Sciatic nerve (tissue), 2 donors: ENCODE measurements at regions not wholly inside any gene's neighbourhood (a gene's known extent, or its start where the extent isn't known, plus 50 kb on each side); places are given as distances from the start of the nearest gene placed in this dataset.

Experiments
- ATAC-seq: fragments of 200-7000 bp; cut with Tn5 transposase; one replicate; pipeline ENCODE4 v1.9.1; 2020; ENCODE audit warnings: mild to moderate bottlenecking, moderate library complexity
- DNase-seq: peaks from one replicate; pipeline ENCODE4 v3.0.0-alpha.2; 2020; ENCODE audit warnings: low spot score
- intact Hi-C: fragments of 100-400 bp; cut with DNase I; formaldehyde crosslinking; loops from one replicate; pipeline ENCODE4 v1.14.2; 2022
- donor health status: DM: no; HTN: no; CAD: no.
- donor health status: DM: no; HTN: no; CAD: no.

GRCh38 chr19:31402529-31403316, 53.5 kb upstream of the TSHZ3 start:
- DNase-seq: no peak
- no peak for ATAC-seq
- intact Hi-C loops: no loop called here

GRCh38 chr19:31406106-31406505, 56.9 kb upstream of the TSHZ3 start:
- intact Hi-C loops: no loop called here
- no peak for DNase-seq
- ATAC-seq: no peak

- ATAC-seq (peak; percentile 96), DNase-seq (no peak)
- intact Hi-C loops: no loop called here
These were observed 59.4 kb upstream of the TSHZ3 start for GRCh38 chr19:31408460-31409124.

DNA sequence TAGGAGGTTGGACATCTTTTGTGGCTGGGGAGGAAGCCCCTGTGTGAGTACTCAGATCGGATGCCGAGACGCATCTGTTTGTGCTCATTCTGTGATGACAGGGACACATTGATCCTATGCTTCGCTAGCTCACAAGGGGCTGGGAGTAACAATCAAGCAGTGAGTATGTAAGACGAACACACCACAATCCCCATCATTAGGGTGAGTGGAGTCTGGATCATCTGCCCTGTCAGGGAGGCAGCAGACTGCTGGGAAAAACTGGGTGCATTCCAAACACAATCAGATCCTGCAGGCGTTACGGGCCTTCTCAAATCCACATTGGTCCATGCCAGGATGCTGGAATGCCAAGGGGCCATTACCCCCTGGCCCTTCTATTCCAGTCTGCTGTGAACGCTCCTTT, 64.1 kb upstream of the TSHZ3 start:
- intact Hi-C loops: no loop called here
- ATAC-seq (no peak), DNase-seq (no peak)

- ATAC-seq (no peak), DNase-seq (no peak)
- intact Hi-C loops: no loop called here
These were observed 66.1 kb upstream of the TSHZ3 start for GRCh38 chr19:31415322-31415721.

DNA sequence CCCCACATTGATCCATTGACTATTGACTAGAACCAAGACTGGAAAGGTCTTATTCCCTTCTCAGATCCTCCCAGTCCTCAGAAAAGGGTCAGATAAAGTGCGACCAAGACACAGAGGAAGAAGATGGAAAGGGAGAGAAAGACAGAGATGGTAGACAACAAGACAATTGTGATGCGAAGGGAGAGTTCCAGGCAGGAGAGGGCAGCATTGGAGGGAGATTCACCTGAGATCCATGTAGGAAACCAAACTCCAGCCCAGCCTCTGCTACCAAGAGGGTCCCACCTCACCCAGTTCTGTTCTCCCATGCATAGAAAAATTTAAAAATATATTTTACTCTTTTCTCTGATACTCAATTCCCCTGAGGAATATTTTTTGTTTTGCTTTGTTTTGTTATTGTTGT, 67.3 kb upstream of the TSHZ3 start:
- ATAC-seq (no peak), DNase-seq (no peak)
- intact Hi-C loops: no loop called here

- DNase-seq (no peak), ATAC-seq (no peak)
- intact Hi-C loops: no loop called here
These were observed 68.8 kb upstream of the TSHZ3 start for GRCh38 chr19:31418055-31418454.

GRCh38 chr19:31418692-31419430, 69.6 kb upstream of the TSHZ3 start:
- no peak for DNase-seq

GRCh38 chr19:31419871-31420445, 70.7 kb upstream of the TSHZ3 start:
- intact Hi-C loops: no loop called here
- DNase-seq (no peak), ATAC-seq (no peak)

More at GRCh38 chr19:31418692-31419430, 69.6 kb upstream of the TSHZ3 start:
- no peak for ATAC-seq
- intact Hi-C loops: no loop called here

- intact Hi-C loops: no loop called here
- no peak for DNase-seq
- no peak for ATAC-seq
These were observed 71.8 kb upstream of the TSHZ3 start for GRCh38 chr19:31421082-31421481.

- intact Hi-C loops: no loop called here
- DNase-seq: no peak
- ATAC-seq: no peak
These were observed 72.6 kb upstream of the TSHZ3 start for GRCh38 chr19:31421856-31422255.

- DNase-seq (no peak), ATAC-seq (no peak)
- intact Hi-C loops: no loop called here
These were observed 74.7 kb upstream of the TSHZ3 start for GRCh38 chr19:31423896-31424295.

DNA sequence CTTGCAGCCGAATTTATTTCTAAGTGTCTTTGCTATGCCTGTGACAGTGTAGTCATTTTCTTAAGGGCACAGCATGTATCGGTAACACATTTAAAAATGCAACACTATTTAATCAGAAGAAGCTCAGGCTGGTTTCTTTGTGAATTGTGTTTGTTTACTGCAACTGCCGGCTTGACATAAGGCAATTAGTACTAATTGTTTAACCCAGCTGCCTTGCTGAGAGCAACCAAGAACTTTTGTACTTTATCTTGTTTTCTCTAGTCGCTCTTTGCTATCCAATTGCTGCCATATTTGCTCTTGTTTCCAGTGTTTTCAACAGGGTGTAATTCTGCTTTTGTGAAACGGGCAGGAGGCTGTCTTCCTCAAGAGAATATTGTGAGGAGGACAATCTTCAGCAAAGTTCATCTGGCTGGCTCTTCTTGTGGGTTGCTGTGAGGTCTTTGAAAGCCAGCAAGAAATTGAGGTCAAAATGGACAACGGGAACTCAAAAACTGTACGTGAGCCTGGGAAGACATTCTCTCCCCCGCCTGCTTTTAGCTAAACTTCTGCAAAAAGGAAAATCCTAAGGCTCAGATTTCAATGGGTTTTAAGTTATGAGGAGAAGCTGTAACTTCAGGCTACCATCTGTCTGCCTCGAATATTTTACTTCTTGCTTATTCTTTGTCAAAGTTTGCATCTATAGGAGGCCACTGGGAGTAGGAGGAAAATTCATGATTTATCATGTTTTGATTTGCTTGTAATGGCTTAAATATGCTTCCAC, 75.8 kb upstream of the TSHZ3 start:
- no peak for ATAC-seq
- no peak for DNase-seq
- intact Hi-C loops: no loop called here

GRCh38 chr19:31427857-31428256, 78.6 kb upstream of the TSHZ3 start:
- intact Hi-C loops: no loop called here
- DNase-seq (no peak), ATAC-seq (no peak)

DNA sequence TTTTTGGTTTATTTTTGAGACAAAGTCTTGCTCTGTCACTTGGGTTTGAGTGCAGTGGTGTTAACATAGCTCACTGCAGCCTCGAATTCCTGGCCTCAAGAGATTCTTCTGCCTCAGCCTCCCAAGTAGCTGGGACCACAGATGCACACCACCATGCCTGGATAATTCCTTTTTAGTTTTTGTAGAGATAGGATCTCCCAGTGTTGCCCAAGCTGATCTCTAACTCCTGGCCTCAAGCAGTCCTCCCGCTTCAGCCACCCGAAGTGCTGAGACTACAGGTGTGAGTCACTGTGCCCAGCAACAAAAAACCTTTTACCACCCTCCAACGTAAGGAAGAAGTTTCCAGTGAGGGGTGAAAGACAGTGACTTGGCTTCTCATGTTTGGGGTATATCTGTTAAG, 81.1 kb upstream of the TSHZ3 start:
- no peak for DNase-seq
- intact Hi-C loops: no loop called here
- ATAC-seq: no peak

GRCh38 chr19:31432201-31432810, 83.1 kb upstream of the TSHZ3 start:
- intact Hi-C loops: no loop called here
- ATAC-seq (no peak), DNase-seq (no peak)

GRCh38 chr19:31436121-31436776, 87.0 kb upstream of the TSHZ3 start:
- ATAC-seq (no peak), DNase-seq (no peak)
- intact Hi-C loops: no loop called here
